HS-5 (cell line): ENCODE measurements at regions not wholly inside any gene's neighbourhood (a gene's known extent, or its start where the extent isn't known, plus 50 kb on each side); places are given as distances from the start of the nearest gene placed in this dataset.

Experiments
- DNase-seq: peaks from one replicate; pipeline ENCODE4 v3.0.0-alpha.2; 2012; ENCODE audit warnings: low read depth

DNA sequence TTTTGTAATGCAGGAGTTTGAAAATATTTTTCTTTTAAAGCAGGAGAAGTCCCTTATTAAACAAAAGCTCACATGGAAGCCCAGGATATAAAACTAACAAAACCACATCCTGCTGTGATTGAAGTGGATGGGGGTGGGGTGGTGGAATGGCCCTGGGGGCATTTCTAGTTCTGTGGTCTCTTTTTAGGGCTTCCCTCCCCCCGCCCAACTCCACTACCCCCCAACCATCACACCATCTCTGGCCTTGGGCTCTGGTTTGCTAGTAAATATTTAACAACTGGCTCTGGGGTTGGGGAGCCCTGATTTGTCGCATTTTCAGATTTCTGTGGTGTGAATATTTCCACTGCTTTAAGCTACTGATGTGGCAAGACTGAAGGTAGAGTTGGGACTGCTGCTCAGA lies 279.6 kb upstream of the PLET1 start:
- DNase-seq: no peak

DNA sequence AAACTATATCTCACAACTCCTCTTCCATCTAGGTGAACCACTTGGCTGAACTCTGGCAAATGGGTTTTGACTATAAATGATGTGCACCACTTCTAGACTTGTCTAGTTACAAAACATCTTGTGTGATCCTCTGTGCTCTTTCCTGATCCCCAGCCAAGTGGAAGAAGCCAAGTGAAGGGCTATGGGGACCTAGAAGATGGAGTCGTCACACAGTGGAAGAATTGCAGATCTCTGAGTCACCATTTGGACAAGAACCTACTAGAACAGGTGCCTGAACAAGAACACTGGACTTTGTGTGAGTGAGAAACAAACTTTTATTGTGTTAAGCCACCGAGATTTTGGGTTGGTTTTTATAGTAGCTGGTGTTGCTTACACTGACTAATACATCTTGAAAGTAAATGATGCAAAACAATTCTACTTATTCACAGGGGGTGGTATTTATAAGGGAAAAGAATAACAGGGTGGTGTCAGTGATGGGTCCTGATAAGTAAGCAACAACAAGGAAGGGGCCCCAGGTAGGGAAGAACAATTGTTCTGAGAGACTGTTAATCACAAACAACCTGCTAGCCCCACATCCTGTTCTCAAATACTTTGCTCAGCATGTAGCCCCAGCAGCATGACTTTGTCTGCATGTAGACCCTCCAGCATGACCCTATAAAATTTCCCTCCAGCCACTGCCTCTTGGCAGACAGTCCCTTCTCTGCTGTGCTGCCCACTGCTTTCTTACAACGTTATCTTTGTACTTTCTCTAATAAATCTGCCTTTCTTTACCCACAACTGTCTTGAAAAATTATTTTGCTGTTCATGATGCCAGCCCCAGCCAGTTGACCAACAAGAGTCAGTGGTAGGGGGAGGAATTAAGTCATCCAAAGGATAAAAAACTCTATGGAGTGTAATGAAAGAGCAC lies 280.7 kb upstream of the PLET1 start:
- DNase-seq: no peak

DNA sequence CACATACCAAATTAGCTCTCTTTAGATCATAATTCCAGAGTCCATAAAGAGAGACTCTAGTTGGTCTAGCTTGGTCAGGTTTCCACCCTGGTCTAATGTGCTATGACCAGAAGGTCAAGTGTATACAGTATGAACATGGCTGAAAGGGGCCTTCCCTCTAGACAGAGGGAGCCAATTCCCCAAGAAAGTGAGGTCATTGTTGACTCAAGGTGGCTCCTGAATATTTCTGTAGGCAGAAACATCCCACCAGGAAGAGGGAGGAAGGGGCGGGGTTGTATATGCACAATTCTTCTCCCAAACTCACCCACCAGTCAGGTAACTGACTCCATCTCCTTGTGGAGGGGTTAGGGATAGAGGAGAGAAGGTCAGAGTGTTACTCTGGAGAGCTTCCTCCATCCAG lies 281.8 kb upstream of the PLET1 start:
- no peak for DNase-seq

DNA sequence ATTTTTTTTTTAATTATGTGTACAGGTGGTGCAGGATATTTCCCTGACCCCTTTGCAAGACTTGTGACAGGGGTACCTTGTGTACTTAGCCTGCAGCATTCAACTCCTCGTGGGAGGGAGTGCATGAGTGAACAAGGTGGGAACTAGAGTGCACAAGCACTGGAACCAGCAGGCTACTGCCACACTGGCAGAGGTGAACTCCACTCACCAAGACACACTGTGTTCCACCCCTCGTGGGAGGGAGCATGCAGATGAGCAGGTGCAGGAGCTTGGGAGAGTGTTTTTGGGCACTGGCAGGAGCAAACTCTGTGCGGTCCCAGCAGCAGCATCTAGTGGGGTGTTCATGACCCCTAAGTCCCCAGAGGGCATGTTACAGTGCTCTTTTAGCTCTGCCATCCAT lies 282.7 kb upstream of the PLET1 start:
- no peak for DNase-seq

DNA sequence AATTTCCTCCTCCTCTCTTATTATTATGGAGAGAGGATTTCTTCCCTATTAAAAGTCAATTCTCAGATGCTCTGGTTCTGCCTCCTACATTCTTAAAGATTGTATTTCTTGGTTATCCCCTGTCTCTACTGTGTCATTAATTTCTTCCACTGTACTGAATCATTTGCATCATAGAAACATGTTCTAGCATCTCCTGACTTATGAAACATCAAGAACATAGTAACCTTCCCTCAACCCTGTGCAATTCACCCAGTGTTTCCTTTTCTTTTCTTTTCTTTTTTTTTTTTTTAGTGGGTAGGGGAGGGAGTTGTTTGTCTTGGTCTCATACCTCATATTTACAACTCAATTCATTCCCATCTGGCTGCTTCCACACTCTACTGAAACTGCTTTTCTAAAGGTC lies 288.0 kb upstream of the PLET1 start:
- no peak for DNase-seq

DNA sequence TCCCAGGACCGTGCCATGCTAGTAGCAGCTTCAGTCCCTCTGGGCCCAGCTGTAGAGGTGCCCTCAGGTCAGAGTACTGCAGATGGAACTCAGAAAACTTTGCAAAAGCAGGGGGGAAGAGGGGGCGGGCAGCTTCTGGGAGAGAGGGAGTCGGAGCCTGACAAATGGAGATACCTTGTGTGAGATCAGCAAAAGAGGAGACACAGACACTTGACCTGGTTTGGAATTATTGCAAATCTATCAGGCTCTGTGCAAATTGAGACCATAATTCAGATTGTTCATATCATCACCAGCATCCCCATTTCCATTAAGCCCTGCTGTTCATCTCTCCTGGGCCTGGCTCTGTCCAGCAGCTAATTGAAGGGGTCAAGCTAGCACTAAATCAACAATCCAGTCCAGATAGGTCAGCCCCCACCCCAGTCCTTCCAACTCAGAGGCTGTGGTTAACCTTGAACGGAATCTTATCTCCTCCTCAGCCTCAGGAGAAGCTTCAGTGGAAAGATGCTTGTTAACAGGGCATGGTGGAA lies 292.6 kb upstream of the PLET1 start:
- no peak for DNase-seq

DNA sequence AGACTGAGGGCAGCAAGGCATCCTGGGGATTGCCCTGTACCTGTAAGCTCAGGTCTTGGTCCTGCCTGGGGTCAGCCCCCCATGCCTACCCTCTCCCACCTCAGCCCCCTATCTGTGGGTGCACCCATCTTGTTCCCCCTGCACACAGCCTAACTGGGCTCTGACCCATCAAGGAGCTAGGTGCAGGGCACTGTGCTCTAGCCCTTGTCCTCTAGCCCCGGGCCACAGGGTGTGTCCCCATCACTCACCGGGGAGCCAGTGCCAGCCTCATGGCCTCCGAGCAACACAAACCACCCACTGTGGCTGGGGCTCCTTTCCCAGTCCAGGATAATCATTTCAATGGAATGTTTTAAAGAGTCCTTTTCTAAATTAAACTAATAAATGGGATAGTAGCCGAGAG lies 293.9 kb upstream of the PLET1 start:
- DNase-seq: no peak

DNA sequence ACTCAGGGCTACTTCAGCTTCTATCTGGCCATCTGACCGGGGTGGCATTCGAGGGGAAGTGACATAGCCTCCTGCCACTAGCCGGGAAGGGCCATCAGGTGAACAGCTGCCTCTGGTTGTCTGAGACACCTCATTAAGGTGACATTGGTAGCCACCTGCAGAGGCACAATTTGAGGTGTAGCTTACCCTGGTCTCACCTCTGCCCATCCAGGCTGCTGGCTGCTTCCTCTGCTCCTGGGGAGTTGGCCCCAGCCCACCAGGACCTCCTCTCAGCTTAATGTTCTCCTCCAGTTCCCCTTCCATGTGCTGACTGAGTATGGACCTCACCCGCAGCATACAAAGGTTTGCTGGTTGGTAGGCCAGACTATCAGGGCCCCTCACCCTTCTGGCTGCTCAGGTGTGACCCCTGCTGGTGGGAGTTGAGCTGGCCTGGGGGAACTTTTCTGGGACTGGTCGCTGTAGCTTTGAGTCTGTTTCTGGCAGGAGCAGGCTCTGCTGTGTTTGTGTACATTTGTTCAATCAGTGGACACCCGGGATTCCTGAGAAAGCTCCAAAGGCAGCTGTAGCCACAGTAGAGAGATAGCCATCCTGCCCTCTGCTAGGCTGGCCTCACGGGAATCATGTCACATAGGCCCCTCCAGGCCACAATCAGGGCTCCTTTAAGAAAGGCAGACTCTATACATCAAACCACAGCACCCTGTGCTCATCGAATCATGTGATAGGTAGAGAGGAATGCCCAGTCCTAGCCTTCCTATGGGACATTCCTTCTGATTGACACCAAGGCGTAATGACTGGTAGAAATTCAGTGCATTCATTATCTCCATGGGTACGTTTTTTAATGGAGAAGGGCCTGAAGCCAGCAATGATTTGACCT lies 295.1 kb upstream of the PLET1 start:
- DNase-seq: no peak

DNA sequence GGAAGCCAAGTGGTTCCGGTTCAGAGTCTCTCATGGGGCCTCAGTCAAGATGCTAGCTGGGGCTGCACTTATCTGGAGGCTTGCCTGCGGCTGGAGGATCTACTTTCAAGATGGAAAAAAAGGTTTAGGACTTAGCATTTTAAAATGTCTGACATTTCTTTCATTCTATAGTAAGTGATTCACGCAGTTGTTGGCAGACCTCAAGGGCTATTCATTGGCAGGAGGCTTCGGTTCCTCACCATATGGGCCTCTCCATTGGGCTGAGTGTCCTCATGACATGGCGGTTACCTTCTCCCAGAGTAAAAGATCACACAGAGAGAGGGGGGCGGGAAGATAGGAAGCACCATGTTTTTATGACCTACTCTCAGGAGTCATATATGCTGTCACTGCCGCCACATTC lies 298.0 kb upstream of the PLET1 start:
- DNase-seq: peak; percentile 6

DNA sequence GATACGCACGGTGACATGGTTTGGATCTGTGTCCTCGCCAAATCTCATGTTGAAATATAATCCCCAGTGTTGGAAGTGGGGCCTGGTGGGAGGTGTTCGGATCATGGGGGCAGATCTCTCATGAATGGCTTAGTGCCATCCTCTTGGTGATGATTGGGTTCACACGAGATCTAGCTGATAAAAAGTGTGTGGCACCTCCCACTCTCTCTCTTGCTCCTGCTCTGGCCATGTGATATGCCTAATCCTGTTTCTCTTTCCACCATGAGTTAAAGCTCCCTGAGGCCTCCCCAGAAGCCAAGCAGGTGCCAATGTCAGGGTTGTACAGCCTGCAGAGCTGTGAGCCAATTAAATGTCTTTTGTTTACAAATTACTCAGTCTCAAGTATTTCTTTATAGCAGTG lies 303.1 kb upstream of the PLET1 start:
- no peak for DNase-seq

DNA sequence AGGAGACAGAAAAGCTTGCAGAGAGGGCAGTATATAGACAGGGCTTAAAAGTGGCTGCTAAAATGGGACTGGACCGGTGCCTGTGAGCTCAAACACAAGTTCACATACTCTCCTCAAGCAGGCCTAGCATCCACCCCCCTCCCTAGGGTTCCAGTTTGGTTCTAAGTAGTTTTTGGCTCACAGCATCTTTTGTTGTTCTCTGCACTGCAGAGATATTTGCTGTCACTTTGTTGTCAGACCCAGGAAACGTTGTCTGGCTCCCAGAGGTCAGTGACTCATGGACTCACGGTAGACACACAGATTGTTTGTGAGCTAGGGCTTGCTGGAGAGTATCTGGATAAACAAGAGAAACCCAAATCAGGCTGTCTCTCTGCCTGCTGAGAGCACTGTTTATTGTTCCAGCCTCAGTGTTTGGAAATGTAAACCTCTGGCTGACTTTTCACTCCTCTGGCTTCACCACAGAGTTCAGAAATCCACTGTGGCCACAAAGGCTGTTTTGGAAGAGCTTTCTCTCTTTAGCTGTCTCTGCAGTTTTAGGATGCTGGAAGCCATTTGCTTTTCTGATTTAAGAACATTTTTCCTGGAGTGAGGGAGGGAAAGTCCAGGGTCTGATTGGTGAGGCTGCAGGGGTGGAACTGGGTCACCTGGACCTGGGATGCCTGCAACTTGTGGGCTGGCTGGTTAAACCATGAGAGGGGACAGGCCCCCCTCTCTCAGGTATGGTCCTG lies 303.7 kb upstream of the PLET1 start:
- DNase-seq: no peak

DNA sequence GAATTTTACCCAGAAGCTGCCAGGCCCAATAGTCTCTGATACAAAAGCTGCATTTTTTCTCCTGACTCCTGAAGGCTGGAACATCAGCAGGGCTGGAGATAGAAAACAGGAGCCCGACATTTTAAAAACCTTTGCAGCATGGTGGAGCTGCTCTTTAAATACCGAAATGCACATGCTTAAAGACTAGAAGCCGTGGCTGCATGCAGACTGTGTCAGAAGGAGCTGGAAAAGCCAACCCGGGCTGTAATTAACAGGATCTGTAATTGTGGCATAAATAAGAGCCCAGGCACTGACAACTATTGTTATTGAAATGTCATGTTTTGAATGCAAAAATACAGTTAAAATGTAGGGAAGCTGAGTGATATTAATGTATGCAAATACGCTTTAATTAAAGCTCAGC lies 304.9 kb upstream of the PLET1 start:
- DNase-seq: no peak

DNA sequence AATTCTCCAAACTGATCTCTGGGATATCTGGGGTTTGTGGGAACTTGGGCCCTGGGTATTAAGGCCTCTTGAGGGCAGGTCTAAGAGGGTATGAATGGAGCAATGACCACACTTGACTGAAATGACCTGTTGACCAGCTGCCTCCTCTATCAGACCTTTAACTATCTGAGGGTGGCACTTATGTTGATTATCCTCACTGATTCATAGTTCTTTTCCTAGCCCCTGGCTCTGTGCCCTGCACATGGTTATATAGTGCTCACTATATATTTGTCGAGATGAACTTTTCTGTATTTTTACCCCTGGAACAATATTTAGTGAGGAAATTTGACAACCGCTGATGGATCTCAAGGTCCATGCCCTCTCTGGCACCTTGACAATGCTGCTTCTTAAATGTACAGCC lies 305.5 kb upstream of the PLET1 start:
- no peak for DNase-seq

DNA sequence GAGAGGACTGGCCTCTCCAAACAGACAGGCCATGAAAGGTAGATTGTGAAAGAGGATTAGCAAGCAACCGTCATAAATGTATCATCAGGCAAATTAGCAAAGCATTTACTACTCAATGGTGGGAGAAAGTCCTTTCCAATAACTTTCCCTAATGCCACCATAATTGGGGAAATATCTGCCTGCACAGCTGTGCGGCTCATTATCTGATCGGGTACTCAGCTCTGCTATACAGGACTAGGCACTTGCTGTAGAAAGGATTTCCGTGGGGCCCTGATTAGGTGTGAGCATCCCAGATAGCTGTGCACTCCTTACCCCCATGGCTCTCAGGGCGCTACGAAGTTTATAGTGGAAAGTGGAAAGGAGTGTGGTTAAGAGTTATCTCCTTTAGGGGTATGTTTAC lies 309.7 kb upstream of the PLET1 start:
- no peak for DNase-seq

DNA sequence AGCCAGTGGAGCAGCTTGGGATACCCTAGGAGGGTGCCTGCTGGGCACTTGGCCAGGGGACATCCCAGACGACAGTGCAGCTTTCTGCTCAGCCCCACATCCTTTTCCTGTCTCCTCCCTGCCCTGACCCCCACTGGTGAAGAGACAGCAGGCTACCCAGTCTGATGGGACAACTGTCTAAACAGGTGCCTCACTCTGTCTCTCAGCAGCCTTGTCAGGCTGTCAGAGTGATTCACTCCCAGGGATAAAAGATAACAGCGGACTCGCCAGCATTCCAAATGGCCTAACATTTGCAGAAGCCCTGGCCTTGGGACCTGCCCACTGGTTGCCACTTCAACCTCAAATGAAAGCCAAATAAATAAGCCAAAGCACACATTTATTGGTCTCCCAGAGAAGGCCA lies 318.6 kb upstream of the PLET1 start:
- DNase-seq: no peak

DNA sequence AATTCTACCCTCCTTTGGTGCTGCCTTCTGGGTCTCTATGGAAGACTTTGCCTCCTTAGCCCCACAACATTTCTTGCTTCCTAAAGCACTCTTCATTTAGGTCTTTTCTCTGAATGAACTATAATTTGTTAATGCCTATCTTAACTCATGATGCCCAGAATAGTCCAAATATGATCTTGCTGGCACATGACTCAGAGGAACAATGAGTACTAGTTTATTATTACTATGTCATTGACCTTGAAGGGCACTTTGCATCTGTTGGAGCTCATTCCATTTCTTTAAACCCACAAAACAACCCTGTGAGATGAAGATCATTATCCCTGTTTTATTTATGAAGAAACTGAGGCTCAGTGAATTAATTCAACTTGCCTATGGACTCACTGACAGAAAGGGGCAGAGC lies 320.2 kb upstream of the PLET1 start:
- DNase-seq: no peak

DNA sequence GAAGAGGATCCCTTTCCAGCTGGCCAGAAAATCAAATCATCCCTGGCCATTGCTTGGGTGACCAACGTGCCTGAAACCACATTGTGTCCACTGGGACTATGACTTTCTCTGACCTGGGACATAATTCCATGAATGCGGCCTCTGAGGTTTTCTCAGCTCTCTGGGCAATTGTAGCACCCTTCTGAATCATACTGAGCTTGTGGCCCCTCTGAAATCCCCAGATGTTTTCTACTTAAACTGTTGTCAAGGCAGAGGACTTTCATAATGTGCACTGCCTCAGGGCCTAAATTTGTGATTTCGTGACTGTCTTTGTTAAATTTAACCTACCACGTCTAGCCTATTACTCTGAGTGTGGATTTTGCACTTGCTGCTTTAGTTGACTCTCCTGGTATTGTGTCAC lies 321.1 kb upstream of the PLET1 start:
- DNase-seq: no peak

DNA sequence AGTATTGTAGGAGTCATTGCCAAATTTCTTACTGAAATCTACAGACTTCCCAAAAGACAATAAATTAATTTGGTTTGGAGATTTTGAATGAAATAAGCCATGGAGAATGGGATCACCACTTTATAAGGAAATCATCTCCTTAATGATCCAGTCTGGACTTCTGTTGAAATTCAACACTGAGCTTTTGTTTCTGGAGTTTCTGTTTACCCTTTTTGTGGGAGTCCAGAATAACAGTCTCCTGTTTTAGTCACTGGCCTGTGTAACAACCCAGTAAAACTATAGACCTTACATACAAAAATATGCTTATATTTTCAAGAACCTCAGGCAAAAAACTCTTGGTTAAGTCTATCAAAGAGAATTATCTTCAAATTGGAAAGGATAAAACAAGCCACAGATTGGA lies 321.7 kb upstream of the PLET1 start:
- no peak for DNase-seq

DNA sequence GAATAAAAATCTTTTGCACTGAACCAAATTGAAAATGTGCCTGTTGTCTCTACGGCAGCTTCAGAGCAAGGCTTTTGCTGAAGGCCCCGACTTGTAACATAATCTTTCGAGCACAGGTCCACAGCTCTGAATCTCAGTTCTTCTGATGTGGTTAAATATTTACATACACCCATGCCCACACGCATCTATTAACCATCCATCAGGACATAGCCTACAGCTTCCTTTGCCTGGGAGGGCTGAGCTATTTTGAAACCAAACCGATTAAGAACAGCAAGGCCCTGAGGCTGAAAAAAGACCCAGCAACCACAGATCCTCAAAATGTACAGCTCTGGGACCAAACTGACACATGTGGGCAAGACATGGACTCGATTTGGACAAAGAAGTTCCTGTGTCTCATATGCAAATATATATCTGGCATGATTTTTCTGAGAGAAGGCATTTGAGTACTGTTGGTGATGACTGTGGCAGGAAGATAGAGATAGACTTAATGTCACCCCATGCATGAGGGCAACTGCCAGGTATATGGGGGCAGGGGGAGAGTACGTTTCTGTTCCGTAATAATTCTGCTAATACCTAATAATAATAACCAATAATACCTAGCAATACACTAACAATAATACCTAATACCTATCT lies 322.7 kb upstream of the PLET1 start:
- no peak for DNase-seq

DNA sequence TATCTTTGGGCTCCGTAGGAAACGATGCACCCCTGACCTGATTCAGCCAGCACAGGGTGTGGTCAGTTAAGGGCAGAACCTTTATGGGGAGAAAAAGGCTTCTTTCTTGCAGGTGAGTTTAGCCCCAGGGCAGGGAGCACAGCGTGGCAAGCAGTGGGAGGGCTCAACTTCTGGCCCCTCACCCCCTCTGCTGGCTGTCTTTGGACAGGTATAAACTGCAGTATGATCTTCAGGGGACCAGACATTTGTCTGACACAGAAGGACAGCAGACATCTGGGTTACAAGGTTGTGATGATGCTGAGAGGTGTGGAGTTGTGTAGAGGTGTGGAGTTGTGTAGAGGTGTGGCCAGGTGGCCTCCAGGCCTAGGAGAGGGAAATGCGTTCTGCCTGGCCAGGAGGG lies 324.0 kb upstream of the PLET1 start:
- DNase-seq: no peak

DNA sequence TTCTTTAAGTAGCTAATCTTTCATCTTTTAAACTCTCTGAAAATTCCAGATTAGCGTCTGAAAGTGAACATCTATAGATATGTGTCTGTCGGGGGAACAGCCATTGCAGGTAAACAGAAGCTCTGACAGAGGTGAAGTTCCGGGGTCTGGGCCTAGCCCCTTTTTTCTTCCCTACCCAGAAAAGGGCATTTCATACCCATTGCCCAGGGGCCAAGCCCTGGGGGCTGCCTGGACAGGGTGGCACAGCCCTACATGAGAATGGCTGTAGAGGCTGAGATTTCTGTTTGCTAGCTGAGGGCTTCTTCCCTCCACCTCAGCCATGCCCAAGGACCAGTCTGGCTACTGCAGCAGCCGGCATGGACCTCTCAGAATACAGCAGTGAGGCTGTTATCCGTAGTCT lies 327.0 kb upstream of the PLET1 start:
- DNase-seq: no peak

DNA sequence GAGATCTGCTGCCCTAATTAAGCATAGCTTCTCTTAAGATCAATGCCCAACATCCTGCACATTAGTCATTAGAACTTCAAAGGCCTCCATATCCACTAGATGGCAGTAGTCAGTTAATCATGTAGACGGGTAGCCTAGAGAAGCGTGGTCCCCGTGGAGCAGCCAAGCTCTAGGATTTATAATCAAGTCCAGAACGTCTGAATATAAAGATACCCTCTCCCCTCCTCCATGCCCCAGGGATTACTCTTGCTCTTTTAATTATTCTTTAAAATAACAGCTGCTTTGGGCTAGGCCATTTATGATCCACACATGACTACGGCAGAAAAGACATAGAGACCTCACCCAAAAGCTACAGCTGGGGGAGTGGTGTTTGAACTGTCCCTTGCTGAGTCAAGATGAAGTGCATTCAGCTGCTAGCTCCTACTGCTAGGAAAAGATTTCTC lies 327.6 kb upstream of the PLET1 start:
- DNase-seq: peak; percentile 73
